GM20000 (cell line): ENCODE measurements at regions not wholly inside any gene's neighbourhood (a gene's known extent, or its start where the extent isn't known, plus 50 kb on each side); places are given as distances from the start of the nearest gene placed in this dataset.
"Not testable (repeated sequence)": the region's sequence is repeated elsewhere in the genome, so short reads cannot be mapped to it uniquely, and the experiment has no call there.

Experiments
- DNase-seq: peaks from one replicate; pipeline ENCODE4 v3.0.0; 2012; ENCODE audit warnings: low spot score
- CTCF ChIP-seq: IDR thresholded peaks from 2 replicates; pipeline ENCODE4 v1.5.1; 2012; ENCODE audit warnings: mild to moderate bottlenecking, control low read depth; ENCODE audit errors: extremely low read depth, missing control alignments

GRCh38 chr20:52309181-52309580 lies 117.6 kb upstream of the ZFP64 start:
- no peak for DNase-seq
- no peak for TF ChIP-seq CTCF

- no peak for DNase-seq
- TF ChIP-seq CTCF = no peak
Observed at GRCh38 chr20:52306477-52306876, 114.9 kb upstream of the ZFP64 start.

- no peak for DNase-seq
- TF ChIP-seq CTCF = no peak
Observed at GRCh38 chr20:52305858-52306257, 114.3 kb upstream of the ZFP64 start.

- DNase-seq = no peak
- no peak for TF ChIP-seq CTCF
Observed at GRCh38 chr20:52305024-52305645, 113.6 kb upstream of the ZFP64 start.

- no peak for TF ChIP-seq CTCF
- DNase-seq = no peak
Observed at GRCh38 chr20:52303281-52303950, 111.8 kb upstream of the ZFP64 start.

GRCh38 chr20:52302736-52303135 lies 111.2 kb upstream of the ZFP64 start:
- TF ChIP-seq CTCF = no peak
- DNase-seq = no peak

- DNase-seq = not testable (repeated sequence)
Observed at GRCh38 chr20:52302051-52302450, 110.5 kb upstream of the ZFP64 start.

- DNase-seq = no peak
- no peak for TF ChIP-seq CTCF
Observed at GRCh38 chr20:52295556-52295955, 104.0 kb upstream of the ZFP64 start.
